ENCODE measurements at regions not wholly inside any gene's neighbourhood (a gene's known extent, or its start where the extent isn't known, plus 50 kb on each side); places are given as distances from the start of the nearest gene placed in this dataset.

- TF ChIP-seq, protein P1, sequence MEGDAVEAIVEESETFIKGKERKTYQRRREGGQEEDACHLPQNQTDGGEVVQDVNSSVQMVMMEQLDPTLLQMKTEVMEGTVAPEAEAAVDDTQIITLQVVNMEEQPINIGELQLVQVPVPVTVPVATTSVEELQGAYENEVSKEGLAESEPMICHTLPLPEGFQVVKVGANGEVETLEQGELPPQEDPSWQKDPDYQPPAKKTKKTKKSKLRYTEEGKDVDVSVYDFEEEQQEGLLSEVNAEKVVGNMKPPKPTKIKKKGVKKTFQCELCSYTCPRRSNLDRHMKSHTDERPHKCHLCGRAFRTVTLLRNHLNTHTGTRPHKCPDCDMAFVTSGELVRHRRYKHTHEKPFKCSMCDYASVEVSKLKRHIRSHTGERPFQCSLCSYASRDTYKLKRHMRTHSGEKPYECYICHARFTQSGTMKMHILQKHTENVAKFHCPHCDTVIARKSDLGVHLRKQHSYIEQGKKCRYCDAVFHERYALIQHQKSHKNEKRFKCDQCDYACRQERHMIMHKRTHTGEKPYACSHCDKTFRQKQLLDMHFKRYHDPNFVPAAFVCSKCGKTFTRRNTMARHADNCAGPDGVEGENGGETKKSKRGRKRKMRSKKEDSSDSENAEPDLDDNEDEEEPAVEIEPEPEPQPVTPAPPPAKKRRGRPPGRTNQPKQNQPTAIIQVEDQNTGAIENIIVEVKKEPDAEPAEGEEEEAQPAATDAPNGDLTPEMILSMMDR (conservative IDR thresholded peaks at IDR 0.05) = no peak
- TF ChIP-seq ZFX (IDR thresholded peaks at IDR 0.05) = no peak
Observed at GRCh38 chr14:98977451-98977850, 294.5 kb downstream of the BCL11B start.
